ENCODE measurements at regions not wholly inside any gene's neighbourhood (a gene's known extent, or its start where the extent isn't known, plus 50 kb on each side); places are given as distances from the start of the nearest gene placed in this dataset.

- Histone ChIP-seq H3K9me3 (ENCODE audit: control insufficient read depth, insufficient read depth, low read length) (peaks cover 26% of the 10 kb centered on the region), H3K4me3 (ENCODE audit: low read depth, low read length) (no peak overlapping the region), H3K27ac (ENCODE audit: low read depth, low read length) (no peak overlapping the region), H3K27me3 (ENCODE audit: control insufficient read depth, insufficient read depth, low read length) (no peaks in the 10 kb centered on the region)
- no peak for TF ChIP-seq CTCF (IDR thresholded peaks at IDR 0.05; ENCODE audit: low read depth, low read length)
- POLR2A ChIA-PET, result no interaction called here
- no peak for DNase-seq (ENCODE audit: low read depth, low spot score)
- CTCF ChIA-PET, result no interaction called here
Observed at GRCh38 chr3:4060064-4060463, 243.1 kb upstream of the SETMAR start.

- Histone ChIP-seq H3K27me3 (ENCODE audit: control insufficient read depth, insufficient read depth, low read length) (no peaks in the 10 kb centered on the region), H3K4me3 (ENCODE audit: low read depth, low read length) (no peak overlapping the region), H3K9me3 (ENCODE audit: control insufficient read depth, insufficient read depth, low read length) (peaks cover 23% of the 10 kb centered on the region), H3K27ac (ENCODE audit: low read depth, low read length) (no peak overlapping the region)
- TF ChIP-seq CTCF (IDR thresholded peaks at IDR 0.05; ENCODE audit: low read depth, low read length), result no peak
- ChIA-PET POLR2A (no interaction called here), CTCF (no interaction called here)
- no peak for DNase-seq (ENCODE audit: low read depth, low spot score)
Observed at GRCh38 chr3:4060603-4061002, 242.6 kb upstream of the SETMAR start.

GRCh38 chr3:4061195-4061594 lies 242.0 kb upstream of the SETMAR start:
- no peak for TF ChIP-seq CTCF (IDR thresholded peaks at IDR 0.05; ENCODE audit: low read depth, low read length)
- Histone ChIP-seq H3K27me3 (ENCODE audit: control insufficient read depth, insufficient read depth, low read length) (no peaks in the 10 kb centered on the region), H3K4me3 (ENCODE audit: low read depth, low read length) (no peak overlapping the region), H3K27ac (ENCODE audit: low read depth, low read length) (no peak overlapping the region), H3K9me3 (ENCODE audit: control insufficient read depth, insufficient read depth, low read length) (peaks cover 26% of the 10 kb centered on the region)
- CTCF ChIA-PET, result no interaction called here
- DNase-seq (ENCODE audit: low read depth, low spot score), result no peak
- POLR2A ChIA-PET, result no interaction called here

- ChIA-PET CTCF (no interaction called here), POLR2A (no interaction called here)
- no peak for DNase-seq (ENCODE audit: low read depth, low spot score)
- TF ChIP-seq CTCF (IDR thresholded peaks at IDR 0.05; ENCODE audit: low read depth, low read length), result no peak
- H3K27ac ChIP-seq (ENCODE audit: low read depth, low read length), result no peak overlapping the region
- no peak overlapping the region for H3K4me3 ChIP-seq (ENCODE audit: low read depth, low read length)
- H3K27me3 ChIP-seq (ENCODE audit: control insufficient read depth, insufficient read depth, low read length), result no peaks in the 10 kb centered on the region
- H3K9me3 ChIP-seq (ENCODE audit: control insufficient read depth, insufficient read depth, low read length), result peaks cover 25% of the 10 kb centered on the region
Observed at GRCh38 chr3:4061783-4062360, 241.3 kb upstream of the SETMAR start.

GRCh38 chr3:4062621-4063020 lies 240.5 kb upstream of the SETMAR start:
- Histone ChIP-seq H3K4me3 (ENCODE audit: low read depth, low read length) (no peak overlapping the region), H3K27me3 (ENCODE audit: control insufficient read depth, insufficient read depth, low read length) (no peaks in the 10 kb centered on the region), H3K9me3 (ENCODE audit: control insufficient read depth, insufficient read depth, low read length) (peaks cover 27% of the 10 kb centered on the region; the same call in 1 of the 2 replicates), H3K27ac (ENCODE audit: low read depth, low read length) (no peak overlapping the region)
- ChIA-PET CTCF (no interaction called here), POLR2A (no interaction called here)
- no peak for TF ChIP-seq CTCF (IDR thresholded peaks at IDR 0.05; ENCODE audit: low read depth, low read length)
- DNase-seq (ENCODE audit: low read depth, low spot score), result no peak

All from AG04450 (cell line).